GM18867 (cell line): ENCODE measurements at regions not wholly inside any gene's neighbourhood (a gene's known extent, or its start where the extent isn't known, plus 50 kb on each side); places are given as distances from the start of the nearest gene placed in this dataset.

Experiments used
- ATAC-seq: cut with Tn5 transposase; IDR thresholded peaks from one replicate; pipeline ENCODE4 v1.9.1; 2021; ENCODE audit warnings: mild to moderate bottlenecking, moderate library complexity; ENCODE audit not compliant: unreplicated experiment

- ATAC-seq: no peak
Observed at GRCh38 chr12:61655241-61655640, 605.0 kb upstream of the USP15 start.

- ATAC-seq: no peak
Observed at GRCh38 chr12:61667676-61668075, 592.5 kb upstream of the USP15 start.

- ATAC-seq: no peak
Observed at GRCh38 chr12:61676520-61676919, 583.7 kb upstream of the USP15 start.

GRCh38 chr12:61687407-61687806, 572.8 kb upstream of the USP15 start:
- ATAC-seq: no peak

GRCh38 chr12:61694214-61694613, 566.0 kb upstream of the USP15 start:
- ATAC-seq: no peak

- no peak for ATAC-seq
Observed at GRCh38 chr12:61701471-61701870, 558.7 kb upstream of the USP15 start.

- no peak for ATAC-seq
Observed at GRCh38 chr12:61706783-61707182, 553.4 kb upstream of the USP15 start.

- ATAC-seq: no peak
Observed at GRCh38 chr12:61713121-61713520, 547.1 kb upstream of the USP15 start.

- ATAC-seq: no peak
Observed at GRCh38 chr12:61717986-61718385, 542.2 kb upstream of the USP15 start.

- no peak for ATAC-seq
Observed at GRCh38 chr12:61739925-61740324, 520.3 kb upstream of the USP15 start.

- ATAC-seq: no peak
Observed at GRCh38 chr12:61750604-61751003, 509.6 kb upstream of the USP15 start.

- no peak for ATAC-seq
Observed at GRCh38 chr12:61754214-61754613, 506.0 kb upstream of the USP15 start.

GRCh38 chr12:61757831-61758505, 502.2 kb upstream of the USP15 start:
- ATAC-seq: no peak

- ATAC-seq: no peak
Observed at GRCh38 chr12:61758661-61759060, 501.5 kb upstream of the USP15 start.

- no peak for ATAC-seq
Observed at GRCh38 chr12:61765926-61766325, 494.3 kb upstream of the USP15 start.

GRCh38 chr12:61780435-61780834, 479.8 kb upstream of the USP15 start:
- ATAC-seq: no peak

GRCh38 chr12:61781021-61781581, 479.1 kb upstream of the USP15 start:
- ATAC-seq: no peak

GRCh38 chr12:61796846-61797245, 463.4 kb upstream of the USP15 start:
- no peak for ATAC-seq

GRCh38 chr12:61797266-61797665, 462.9 kb upstream of the USP15 start:
- no peak for ATAC-seq

- ATAC-seq: no peak
Observed at GRCh38 chr12:61798778-61799177, 461.4 kb upstream of the USP15 start.

GRCh38 chr12:61804301-61804700, 455.9 kb upstream of the USP15 start:
- ATAC-seq: no peak

GRCh38 chr12:61808856-61809255, 451.3 kb upstream of the USP15 start:
- no peak for ATAC-seq

- no peak for ATAC-seq
Observed at GRCh38 chr12:61810486-61810885, 449.7 kb upstream of the USP15 start.
